ENCODE measurements at regions not wholly inside any gene's neighbourhood (a gene's known extent, or its start where the extent isn't known, plus 50 kb on each side); places are given as distances from the start of the nearest gene placed in this dataset.

- Histone ChIP-seq H3K4me3 (ENCODE audit: low read length in 3 of 3) (no peak overlapping the region), H3K4me1 (ENCODE audit: control insufficient read depth in 2 of 3, insufficient read depth in 2 of 3, low read depth in 1 of 3, low read length in 3 of 3) (no peaks in the 10 kb centered on the region), H3K9me3 (ENCODE audit: control insufficient read depth in 2 of 3, insufficient read depth in 1 of 3, low read length in 3 of 3) (no peaks in the 10 kb centered on the region), H3K9ac (ENCODE audit: low read length in 3 of 3) (no peak overlapping the region), H3K27ac (ENCODE audit: low read depth in 2 of 2, low read length in 2 of 2) (no peak overlapping the region), H3K36me3 (ENCODE audit: control insufficient read depth in 2 of 3, insufficient read depth in 3 of 3, low read length in 3 of 3) (no peaks in the 10 kb centered on the region), H3K27me3 (ENCODE audit: control insufficient read depth, insufficient read depth, low read length) (no peaks in the 10 kb centered on the region)
- DNase-seq (no peak), FAIRE-seq (no peak)
- no peak for TF ChIP-seq CTCF (IDR thresholded peaks at IDR 0.05; ENCODE audit: borderline replicate concordance, extremely low read depth, insufficient read depth)
- intact Hi-C loops (cut with DNase I) = no loop called here
Observed at GRCh38 chr20:39258253-39258652, 296.1 kb downstream of the DHX35 start.

- no peaks in the 10 kb centered on the region for H3K36me3 ChIP-seq (ENCODE audit: control insufficient read depth in 2 of 3, insufficient read depth in 3 of 3, low read length in 3 of 3)
- intact Hi-C loops (cut with DNase I) = no loop called here
- no peak for FAIRE-seq
Observed at GRCh38 chr20:39253051-39253755, 291.1 kb downstream of the DHX35 start.

GRCh38 chr20:39252035-39252434 is 289.9 kb downstream of the DHX35 start:
- Histone ChIP-seq H3K4me1 (ENCODE audit: control insufficient read depth in 2 of 3, insufficient read depth in 2 of 3, low read depth in 1 of 3, low read length in 3 of 3) (no peaks in the 10 kb centered on the region), H3K9me3 (ENCODE audit: control insufficient read depth in 2 of 3, insufficient read depth in 1 of 3, low read length in 3 of 3) (no peaks in the 10 kb centered on the region), H3K4me3 (ENCODE audit: low read length in 3 of 3) (no peak overlapping the region), H3K36me3 (ENCODE audit: control insufficient read depth in 2 of 3, insufficient read depth in 3 of 3, low read length in 3 of 3) (no peaks in the 10 kb centered on the region), H3K27me3 (ENCODE audit: control insufficient read depth, insufficient read depth, low read length) (no peaks in the 10 kb centered on the region), H3K9ac (ENCODE audit: low read length in 3 of 3) (no peak overlapping the region), H3K27ac (ENCODE audit: low read depth in 2 of 2, low read length in 2 of 2) (no peak overlapping the region)
- no peak for TF ChIP-seq CTCF (IDR thresholded peaks at IDR 0.05; ENCODE audit: borderline replicate concordance, extremely low read depth, insufficient read depth)
- DNase-seq (no peak), FAIRE-seq (no peak)
- intact Hi-C loops (cut with DNase I) = no loop called here

More at GRCh38 chr20:39253051-39253755, 291.1 kb downstream of the DHX35 start:
- Histone ChIP-seq H3K9ac (ENCODE audit: low read length in 3 of 3) (no peak overlapping the region), H3K27me3 (ENCODE audit: control insufficient read depth, insufficient read depth, low read length) (no peaks in the 10 kb centered on the region), H3K4me1 (ENCODE audit: control insufficient read depth in 2 of 3, insufficient read depth in 2 of 3, low read depth in 1 of 3, low read length in 3 of 3) (no peaks in the 10 kb centered on the region), H3K4me3 (ENCODE audit: low read length in 3 of 3) (no peak overlapping the region), H3K27ac (ENCODE audit: low read depth in 2 of 2, low read length in 2 of 2) (no peak overlapping the region), H3K9me3 (ENCODE audit: control insufficient read depth in 2 of 3, insufficient read depth in 1 of 3, low read length in 3 of 3) (no peaks in the 10 kb centered on the region)
- DNase-seq = peak in 4 of 5 donors; percentile 39 to 86 (median 56)
- no peak for TF ChIP-seq CTCF (IDR thresholded peaks at IDR 0.05; ENCODE audit: borderline replicate concordance, extremely low read depth, insufficient read depth)

GRCh38 chr20:39249798-39250197 is 287.7 kb downstream of the DHX35 start:
- Histone ChIP-seq H3K27me3 (ENCODE audit: control insufficient read depth, insufficient read depth, low read length) (no peaks in the 10 kb centered on the region), H3K4me1 (ENCODE audit: control insufficient read depth in 2 of 3, insufficient read depth in 2 of 3, low read depth in 1 of 3, low read length in 3 of 3) (no peaks in the 10 kb centered on the region), H3K9me3 (ENCODE audit: control insufficient read depth in 2 of 3, insufficient read depth in 1 of 3, low read length in 3 of 3) (no peaks in the 10 kb centered on the region), H3K9ac (ENCODE audit: low read length in 3 of 3) (no peak overlapping the region), H3K36me3 (ENCODE audit: control insufficient read depth in 2 of 3, insufficient read depth in 3 of 3, low read length in 3 of 3) (no peaks in the 10 kb centered on the region), H3K27ac (ENCODE audit: low read depth in 2 of 2, low read length in 2 of 2) (no peak overlapping the region), H3K4me3 (ENCODE audit: low read length in 3 of 3) (no peak overlapping the region)
- intact Hi-C loops (cut with DNase I) = no loop called here
- DNase-seq = no peak
- no peak for FAIRE-seq
- no peak for TF ChIP-seq CTCF (IDR thresholded peaks at IDR 0.05; ENCODE audit: borderline replicate concordance, extremely low read depth, insufficient read depth)

All from kidney (tissue), 13 donors.